ENCODE measurements at regions not wholly inside any gene's neighbourhood (a gene's known extent, or its start where the extent isn't known, plus 50 kb on each side); places are given as distances from the start of the nearest gene placed in this dataset.

DNA sequence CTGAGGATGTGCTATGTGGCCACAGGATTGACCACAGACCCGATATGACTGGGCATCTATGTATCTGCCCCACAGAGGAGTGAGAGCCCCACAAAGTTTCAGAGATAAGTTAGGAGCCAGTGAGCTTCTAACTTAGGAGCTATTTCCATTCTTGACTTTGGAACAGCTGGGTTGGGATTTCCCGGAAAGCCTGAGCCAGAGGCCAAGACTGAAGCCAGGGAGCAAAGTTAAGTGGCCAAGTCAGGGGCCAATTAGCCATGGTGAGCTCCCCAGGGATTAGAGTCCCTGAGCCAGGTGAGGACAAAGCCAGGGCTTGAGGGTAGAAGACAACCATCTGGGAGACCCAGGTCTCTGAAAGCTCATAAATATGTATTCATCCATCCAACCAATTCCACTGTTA, 143.6 kb downstream of the MAFB start:
- DNase-seq (ENCODE audit: low read depth in 3 of 3, low spot score in 1 of 3) = no peak

DNA sequence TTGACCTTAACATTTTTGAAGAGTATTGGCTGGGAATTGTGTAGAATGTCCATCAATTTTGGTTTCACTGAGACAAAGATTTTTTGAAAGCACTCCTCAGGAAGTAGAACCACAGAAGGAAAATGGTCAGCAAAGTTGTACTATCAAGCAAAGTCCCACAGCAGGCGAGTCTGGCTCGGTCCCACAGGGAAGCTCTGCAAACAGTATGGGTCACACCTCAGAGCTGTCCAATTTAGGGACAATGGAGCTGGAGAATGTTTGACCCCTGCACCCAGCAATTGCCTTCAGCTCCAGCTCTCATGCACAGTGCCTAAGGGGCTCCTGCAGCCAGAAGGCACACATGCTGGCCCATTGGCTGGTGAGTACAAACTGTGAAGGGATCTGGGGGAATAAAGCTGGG, 147.0 kb downstream of the MAFB start:
- no peak for DNase-seq (ENCODE audit: low read depth in 3 of 3, low spot score in 1 of 3)

- DNase-seq (ENCODE audit: low read depth in 3 of 3, low spot score in 1 of 3) = no peak
Measured at GRCh38 chr20:40540166-40540565, 148.9 kb downstream of the MAFB start.

DNA sequence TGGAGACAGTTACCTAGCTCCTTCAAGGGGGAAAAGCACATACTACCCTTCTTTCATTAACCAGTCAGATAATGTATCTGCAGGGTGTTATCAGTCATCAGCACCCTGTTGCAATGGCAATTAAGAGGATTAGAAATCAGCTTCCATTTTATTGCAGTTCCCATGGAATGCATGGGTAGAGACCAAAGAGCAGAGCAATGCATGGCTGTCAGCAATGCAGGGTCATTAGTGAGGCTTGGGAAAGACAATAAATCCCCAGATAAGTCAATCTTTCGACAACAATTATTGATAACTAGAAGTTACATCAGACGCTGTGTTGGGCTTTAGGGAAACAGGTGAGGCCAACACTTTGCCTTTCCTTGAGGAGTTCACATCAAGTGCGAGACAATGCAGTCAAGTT, 150.9 kb downstream of the MAFB start:
- no peak for DNase-seq (ENCODE audit: low read depth in 3 of 3, low spot score in 1 of 3)

- DNase-seq (ENCODE audit: low read depth in 3 of 3, low spot score in 1 of 3) = no peak
Measured at GRCh38 chr20:40536808-40537207, 152.2 kb downstream of the MAFB start.

GRCh38 chr20:40535816-40536215, 153.2 kb downstream of the MAFB start:
- DNase-seq (ENCODE audit: low read depth in 3 of 3, low spot score in 1 of 3) = no peak

DNA sequence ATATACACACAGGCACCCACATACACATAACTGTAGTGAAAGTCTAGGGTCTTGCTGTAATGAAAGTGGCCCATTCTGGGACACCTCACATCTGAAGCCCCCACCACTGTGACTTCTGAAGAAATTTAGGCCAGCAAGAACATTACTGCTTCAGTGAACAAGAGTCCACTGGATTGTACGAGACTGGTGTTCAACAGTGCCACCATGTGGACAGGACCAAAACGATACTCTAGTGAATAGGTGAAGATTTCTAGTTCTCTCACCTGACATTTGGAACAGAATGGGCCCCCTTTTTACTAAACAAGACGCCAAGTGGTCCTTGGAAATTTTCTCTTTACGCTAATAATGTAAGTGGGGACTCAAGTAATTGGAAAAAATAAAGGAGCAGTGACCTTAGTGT, 156.9 kb downstream of the MAFB start:
- DNase-seq (ENCODE audit: low read depth in 3 of 3, low spot score in 1 of 3) = no peak

- DNase-seq (ENCODE audit: low read depth in 3 of 3, low spot score in 1 of 3) = no peak
Measured at GRCh38 chr20:40525351-40525750, 163.7 kb downstream of the MAFB start.

DNA sequence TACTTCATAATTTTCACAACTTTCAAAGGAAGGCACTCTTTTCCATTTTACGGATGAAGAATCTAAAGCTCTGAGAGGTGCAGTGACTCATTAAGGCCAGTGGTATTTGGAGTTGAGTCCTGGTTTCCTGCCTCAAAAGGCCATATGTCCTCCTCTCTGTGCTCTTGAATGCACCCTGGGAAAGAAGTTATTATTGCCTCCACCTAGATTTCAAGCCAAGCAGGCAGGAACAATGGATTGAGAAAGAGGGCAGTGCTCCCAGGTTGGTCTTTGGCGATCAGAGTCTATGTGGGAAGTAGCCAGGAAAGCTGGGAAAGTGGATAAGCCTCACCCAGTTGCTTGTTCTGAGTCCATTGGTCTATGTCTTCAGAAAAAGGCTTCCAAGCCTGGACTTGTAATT, 165.0 kb downstream of the MAFB start:
- DNase-seq (ENCODE audit: low read depth in 3 of 3, low spot score in 1 of 3) = no peak

GRCh38 chr20:40522405-40522804, 166.6 kb downstream of the MAFB start:
- no peak for DNase-seq (ENCODE audit: low read depth in 3 of 3, low spot score in 1 of 3)

GRCh38 chr20:40521962-40522361, 167.1 kb downstream of the MAFB start:
- no peak for DNase-seq (ENCODE audit: low read depth in 3 of 3, low spot score in 1 of 3)

- no peak for DNase-seq (ENCODE audit: low read depth in 3 of 3, low spot score in 1 of 3)
Measured at GRCh38 chr20:40519918-40520317, 169.1 kb downstream of the MAFB start.

- no peak for DNase-seq (ENCODE audit: low read depth in 3 of 3, low spot score in 1 of 3)
Measured at GRCh38 chr20:40512994-40513393, 176.0 kb downstream of the MAFB start.

DNA sequence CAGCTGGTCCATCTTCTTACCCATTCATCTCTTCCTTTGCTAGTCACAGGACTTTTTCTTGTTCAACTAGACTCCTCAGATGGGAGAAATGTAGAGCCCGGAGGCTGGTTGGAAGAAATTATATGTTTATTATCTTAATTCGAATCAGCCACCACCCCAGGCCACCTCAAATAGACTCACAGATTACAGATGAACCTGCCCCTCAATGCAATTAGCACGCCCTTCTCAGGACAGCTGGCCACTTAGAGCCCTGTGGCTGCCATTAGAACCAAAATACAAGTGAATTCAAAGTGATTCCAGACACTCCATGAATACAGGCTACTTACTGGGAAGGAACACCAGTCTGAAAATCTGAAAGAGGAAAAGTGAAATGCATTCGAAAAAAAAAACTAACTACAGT, 176.4 kb downstream of the MAFB start:
- DNase-seq (ENCODE audit: low read depth in 3 of 3, low spot score in 1 of 3) = no peak

- DNase-seq (ENCODE audit: low read depth in 3 of 3, low spot score in 1 of 3) = no peak
Measured at GRCh38 chr20:40511478-40511877, 177.6 kb downstream of the MAFB start.

DNA sequence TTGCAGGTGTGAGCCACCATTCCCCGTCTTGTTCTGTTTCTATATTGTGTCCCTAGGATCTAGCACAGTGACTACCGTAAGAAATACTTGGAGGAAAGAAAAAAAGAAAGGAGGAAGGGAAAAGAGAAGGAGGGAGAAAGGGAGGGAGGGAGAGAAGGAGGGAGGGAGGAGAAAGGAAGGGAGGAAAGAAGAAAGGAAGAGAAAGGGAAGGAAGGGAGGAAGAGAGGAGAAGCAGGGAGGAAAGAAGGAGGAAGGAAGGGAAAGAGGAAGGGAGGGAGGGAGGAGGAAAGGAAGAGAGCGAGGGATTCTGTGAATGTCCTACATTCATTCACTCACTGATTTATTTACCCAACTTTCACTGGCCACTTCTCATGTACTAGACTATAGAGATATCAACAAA, 178.4 kb downstream of the MAFB start:
- DNase-seq (ENCODE audit: low read depth in 3 of 3, low spot score in 1 of 3) = no peak

DNA sequence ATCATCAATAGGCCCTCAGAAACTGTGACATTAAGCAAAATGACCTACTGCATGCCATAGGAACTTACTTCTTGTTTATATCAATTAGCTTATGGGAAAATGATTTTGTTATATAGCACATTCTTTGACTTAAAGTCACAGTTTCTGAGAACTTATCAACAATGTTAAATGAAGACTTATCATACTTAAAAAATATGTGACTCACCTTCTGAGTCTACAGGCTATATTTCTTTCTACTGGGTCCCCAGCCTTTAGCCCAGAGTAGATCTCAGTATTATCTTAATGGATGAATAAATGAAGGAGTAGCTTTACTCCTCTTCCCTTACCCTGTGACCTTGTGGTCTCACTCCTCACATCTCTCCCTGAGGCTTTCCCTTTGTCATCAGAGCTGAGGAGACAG, 180.2 kb downstream of the MAFB start:
- DNase-seq (ENCODE audit: low read depth in 3 of 3, low spot score in 1 of 3) = no peak

GRCh38 chr20:40506537-40506939, 182.5 kb downstream of the MAFB start:
- no peak for DNase-seq (ENCODE audit: low read depth in 3 of 3, low spot score in 1 of 3)

GRCh38 chr20:40503119-40503518, 185.9 kb downstream of the MAFB start:
- no peak for DNase-seq (ENCODE audit: low read depth in 3 of 3, low spot score in 1 of 3)

GRCh38 chr20:40502576-40502975, 186.5 kb downstream of the MAFB start:
- DNase-seq (ENCODE audit: low read depth in 3 of 3, low spot score in 1 of 3) = no peak

DNA sequence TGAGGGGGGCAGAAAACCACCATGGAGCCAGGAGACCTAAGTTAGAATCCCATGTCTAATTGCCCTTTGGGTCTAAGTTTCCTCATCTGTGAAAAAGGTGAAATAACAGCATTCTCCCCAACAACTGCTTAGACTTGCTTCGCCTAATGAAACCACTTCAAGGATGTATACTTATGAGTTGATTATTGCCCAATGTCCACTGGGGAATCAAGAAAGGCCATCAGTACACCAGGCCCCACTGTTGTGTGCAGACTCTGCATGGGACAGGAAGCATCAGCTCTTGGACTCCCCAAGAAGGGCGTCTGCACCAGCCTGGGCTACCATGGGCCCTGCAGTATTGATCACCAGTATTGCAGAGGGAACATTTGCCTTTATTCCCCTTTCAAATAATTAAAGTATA, 189.6 kb downstream of the MAFB start:
- no peak for DNase-seq (ENCODE audit: low read depth in 3 of 3, low spot score in 1 of 3)

DNA sequence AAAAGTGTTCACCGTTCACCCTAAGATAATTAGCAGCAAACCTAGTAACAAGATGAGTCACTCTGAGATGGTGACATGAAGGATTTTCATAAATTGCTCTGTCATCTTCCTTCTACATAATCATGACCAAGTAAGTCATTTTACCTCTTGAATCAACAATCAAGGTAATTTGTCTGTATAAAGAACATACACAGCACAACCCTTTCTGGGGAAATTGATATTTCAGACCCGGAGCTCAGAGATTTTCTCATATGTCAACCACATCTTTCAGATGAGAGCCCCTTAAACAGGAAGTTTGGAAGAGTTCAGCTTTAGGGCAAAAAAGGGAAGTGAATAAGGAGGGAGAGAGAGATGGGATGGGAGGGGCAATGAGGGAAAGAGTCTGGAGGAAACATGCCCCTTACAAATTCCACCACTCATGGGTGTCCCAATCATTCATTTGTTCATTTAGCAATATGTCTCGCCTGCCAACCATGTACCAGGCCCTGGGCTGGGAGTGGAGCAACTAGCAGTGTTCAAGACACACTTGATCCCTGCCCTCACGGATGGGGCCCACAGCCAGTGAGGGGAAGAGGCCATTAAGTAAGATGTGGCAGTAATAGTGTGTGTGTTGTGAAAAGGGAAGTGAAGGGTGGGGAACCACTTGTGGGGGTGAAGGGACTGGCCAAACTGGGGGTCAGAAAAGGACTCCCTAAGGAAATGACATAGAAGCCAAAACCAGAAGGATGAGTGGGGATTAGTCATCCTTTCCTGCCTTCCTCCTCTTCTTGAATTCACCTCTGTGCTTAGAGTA, 190.9 kb downstream of the MAFB start:
- DNase-seq (ENCODE audit: low read depth in 3 of 3, low spot score in 1 of 3) = no peak

DNA sequence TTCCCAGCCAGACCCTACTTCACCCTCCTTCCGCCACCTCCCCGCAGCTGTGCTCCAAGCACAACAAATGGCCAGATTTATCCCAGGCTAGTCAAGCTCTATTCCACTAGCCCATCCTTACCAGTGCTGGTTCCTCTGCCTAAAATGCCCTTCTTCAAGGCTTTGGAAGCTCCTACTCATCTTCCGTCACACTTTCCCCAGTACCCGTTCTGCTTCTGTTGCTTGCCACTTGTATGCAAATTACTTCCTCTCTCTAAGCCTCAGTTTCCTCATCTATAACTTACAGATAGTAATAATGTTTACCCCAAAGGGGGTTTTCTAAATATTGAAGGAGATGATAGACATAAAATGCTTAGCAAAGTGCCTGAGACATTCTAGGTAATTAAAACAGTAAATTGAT, 193.1 kb downstream of the MAFB start:
- DNase-seq (ENCODE audit: low read depth in 3 of 3, low spot score in 1 of 3) = no peak
